GM20431 (cell line): ENCODE measurements at regions not wholly inside any gene's neighbourhood (a gene's known extent, or its start where the extent isn't known, plus 50 kb on each side); places are given as distances from the start of the nearest gene placed in this dataset.
"Not testable (repeated sequence)": the region's sequence is repeated elsewhere in the genome, so short reads cannot be mapped to it uniquely, and the experiment has no call there.

Experiments used
- in situ Hi-C: fragments of 300-500 bp; cut with MseI, MboI; formaldehyde crosslinking; loops from one replicate; pipeline ENCODE4 v1.15.0; 2020; ENCODE audit warnings: low sequenced_read_pairs; ENCODE audit not compliant: unreplicated experiment

DNA sequence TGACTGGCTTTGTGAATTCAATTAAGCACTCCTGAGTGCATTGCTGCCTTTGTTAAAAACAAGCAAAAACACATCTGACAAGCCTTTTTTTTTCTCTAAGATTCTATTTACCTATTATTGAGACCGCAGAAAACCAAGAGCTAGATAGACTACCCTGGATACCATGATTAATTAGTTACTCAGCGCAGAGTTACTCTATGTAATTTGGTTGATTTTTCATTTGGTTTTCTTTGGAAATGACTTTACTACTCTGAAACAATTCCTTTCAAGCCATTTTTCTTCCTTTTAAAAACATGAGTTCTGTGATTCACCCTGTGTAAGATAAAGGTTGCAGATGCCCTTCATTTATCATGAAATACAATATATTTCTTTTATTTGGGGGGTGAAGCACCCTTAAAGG is 421.6 kb upstream of the PIK3R1 start:
- in situ Hi-C loops, result no loop called here

GRCh38 chr5:67793418-67793817 is 422.1 kb upstream of the PIK3R1 start:
- in situ Hi-C loops, result no loop called here

GRCh38 chr5:67792891-67793290 is 422.7 kb upstream of the PIK3R1 start:
- in situ Hi-C loops, result no loop called here

DNA sequence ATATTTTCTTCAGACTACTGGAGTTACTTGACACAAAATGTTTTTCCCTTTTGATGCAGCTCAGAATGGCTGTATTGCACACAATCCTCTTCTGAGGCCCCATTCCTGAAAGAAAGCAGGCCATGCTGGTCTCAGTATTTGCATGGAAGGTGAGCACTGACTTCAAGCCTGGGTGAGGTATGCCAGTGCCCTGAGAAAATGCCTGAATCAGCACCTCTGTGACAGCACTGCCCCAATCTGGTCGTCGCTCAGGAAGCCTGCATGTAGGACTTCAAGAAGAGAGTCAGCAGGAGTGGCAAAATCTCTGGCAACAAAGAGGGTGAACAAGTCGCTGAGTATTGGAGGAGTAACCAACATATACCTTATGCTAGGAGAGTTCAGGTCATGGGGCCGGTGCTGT is 425.2 kb upstream of the PIK3R1 start:
- in situ Hi-C loops, result no loop called here

GRCh38 chr5:67779893-67780623 is 435.5 kb upstream of the PIK3R1 start:
- in situ Hi-C loops, result not testable (repeated sequence)

DNA sequence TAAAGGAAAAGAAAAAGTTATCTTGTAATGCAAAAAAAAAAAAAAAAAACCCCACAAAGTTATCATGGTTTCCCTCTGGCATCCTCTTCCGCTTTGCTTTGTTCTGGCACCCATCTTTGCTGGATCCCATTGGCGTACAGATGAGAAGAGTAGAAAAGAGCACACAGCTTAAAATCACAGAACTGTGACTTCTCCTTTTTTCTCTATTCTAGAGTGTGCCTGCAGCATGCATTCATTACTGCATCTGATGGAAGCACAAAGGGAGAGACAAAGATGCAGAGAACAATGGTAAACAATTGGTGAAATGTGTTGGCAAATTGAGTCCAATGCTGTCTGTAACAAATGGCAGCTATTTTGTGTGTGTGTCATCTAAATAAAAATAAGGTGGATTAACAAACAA is 440.8 kb upstream of the PIK3R1 start:
- in situ Hi-C loops, result no loop called here

- in situ Hi-C loops, result no loop called here
Measured at GRCh38 chr5:67774267-67774552, 441.3 kb upstream of the PIK3R1 start.

DNA sequence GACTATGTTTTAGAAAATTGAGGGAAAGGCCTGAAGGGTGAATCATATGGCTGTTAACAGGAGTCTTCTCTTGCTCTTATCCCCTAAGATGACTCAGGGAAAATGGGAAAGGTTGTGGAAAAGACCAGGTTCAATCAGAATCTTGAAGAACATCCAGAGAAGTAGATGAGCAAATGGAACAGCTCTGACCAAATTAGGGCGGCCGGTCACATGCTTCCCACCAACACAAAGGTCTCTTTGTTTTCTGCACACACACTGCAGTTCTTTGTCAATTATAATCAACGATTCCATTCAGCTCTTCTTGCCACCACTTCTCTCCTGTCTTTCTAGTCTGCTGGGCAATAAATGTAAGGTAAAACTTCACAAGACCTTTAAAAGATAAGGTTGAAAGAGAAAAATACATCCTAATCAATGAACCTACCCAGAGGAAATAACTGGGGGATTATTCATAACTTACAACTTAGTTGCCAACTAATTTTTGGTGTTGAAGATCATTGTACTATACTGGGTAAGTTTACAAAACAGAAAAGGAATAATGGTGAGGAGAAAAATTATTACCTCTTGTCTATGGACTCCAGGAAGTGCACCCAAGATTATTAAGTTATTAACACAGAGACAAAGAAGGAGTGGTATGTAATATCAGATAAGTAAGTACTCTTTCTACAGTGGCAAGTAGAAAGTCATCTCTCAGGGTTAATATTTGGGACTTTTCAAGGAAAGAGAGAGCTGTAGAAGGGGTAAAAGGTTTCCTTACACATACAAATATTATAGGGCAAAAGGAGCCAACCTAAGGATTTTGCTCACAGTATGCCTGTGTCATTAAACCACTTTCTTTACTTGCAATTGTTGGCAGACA is 441.9 kb upstream of the PIK3R1 start:
- in situ Hi-C loops, result no loop called here

DNA sequence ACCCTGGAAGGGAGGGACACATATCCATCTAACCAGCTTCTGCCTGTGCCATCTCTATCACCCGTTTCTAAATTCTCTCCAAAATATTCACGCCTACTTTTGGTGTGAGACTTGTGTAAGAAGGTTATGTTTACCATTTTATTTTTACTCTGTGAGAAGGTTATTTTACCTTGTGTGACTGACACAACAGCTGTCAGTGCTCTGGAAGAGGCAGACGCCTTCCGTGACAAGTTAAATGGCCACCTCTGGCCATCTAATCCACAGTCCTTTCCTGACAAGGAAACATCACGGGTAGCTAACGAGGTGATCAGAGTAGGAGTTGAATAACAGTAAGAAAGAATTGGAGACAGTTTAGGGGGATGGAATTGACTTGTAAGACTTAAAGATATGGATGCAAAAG is 443.8 kb upstream of the PIK3R1 start:
- in situ Hi-C loops, result no loop called here

DNA sequence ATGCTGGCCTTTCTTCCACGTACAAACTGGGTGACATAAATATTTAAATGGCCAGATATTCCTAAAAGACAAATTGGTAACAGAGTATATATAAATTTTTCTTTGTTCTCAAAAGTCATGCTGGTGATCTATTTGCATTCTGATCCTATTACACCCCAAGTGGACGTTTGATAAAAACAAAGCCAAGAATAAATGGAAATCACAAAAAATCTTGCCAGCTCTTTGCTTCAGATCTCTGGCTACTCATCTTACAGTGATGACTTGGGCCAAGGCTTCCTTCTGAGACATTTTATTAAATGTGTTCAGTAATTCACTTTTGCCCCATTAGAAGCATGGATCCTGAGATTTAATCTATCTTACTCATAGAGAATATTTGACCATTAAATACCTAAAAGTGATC is 444.3 kb upstream of the PIK3R1 start:
- in situ Hi-C loops, result no loop called here

- in situ Hi-C loops, result no loop called here
Measured at GRCh38 chr5:67770431-67771025, 445.0 kb upstream of the PIK3R1 start.

- in situ Hi-C loops, result no loop called here
Measured at GRCh38 chr5:67765697-67766096, 449.9 kb upstream of the PIK3R1 start.

GRCh38 chr5:67757771-67758170 is 457.8 kb upstream of the PIK3R1 start:
- in situ Hi-C loops, result not testable (repeated sequence)

DNA sequence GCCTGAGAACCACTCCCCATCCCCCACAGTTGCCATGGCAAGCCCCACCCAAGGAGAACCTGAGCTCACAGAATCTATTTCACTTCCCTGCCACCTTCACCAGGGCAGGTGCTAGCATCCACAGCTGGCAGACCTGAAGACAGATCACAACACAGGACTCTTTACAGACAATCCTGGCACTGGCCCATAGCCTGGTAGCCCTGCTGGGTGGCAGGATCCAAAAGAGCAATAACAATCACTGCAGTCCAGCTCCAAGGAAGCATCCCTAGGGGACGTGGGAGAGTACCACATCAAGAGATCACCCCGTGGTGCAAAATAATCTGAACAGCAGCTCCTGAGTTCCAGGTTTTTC is 463.2 kb upstream of the PIK3R1 start:
- in situ Hi-C loops, result no loop called here

- in situ Hi-C loops, result no loop called here
Measured at GRCh38 chr5:67748165-67748690, 467.3 kb upstream of the PIK3R1 start.

- in situ Hi-C loops, result no loop called here
Measured at GRCh38 chr5:67747096-67747495, 468.5 kb upstream of the PIK3R1 start.

- in situ Hi-C loops, result not testable (repeated sequence)
Measured at GRCh38 chr5:67746608-67747007, 468.9 kb upstream of the PIK3R1 start.

GRCh38 chr5:67746103-67746502 is 469.5 kb upstream of the PIK3R1 start:
- in situ Hi-C loops, result no loop called here

GRCh38 chr5:67732921-67733320 is 482.6 kb upstream of the PIK3R1 start:
- in situ Hi-C loops, result no loop called here

DNA sequence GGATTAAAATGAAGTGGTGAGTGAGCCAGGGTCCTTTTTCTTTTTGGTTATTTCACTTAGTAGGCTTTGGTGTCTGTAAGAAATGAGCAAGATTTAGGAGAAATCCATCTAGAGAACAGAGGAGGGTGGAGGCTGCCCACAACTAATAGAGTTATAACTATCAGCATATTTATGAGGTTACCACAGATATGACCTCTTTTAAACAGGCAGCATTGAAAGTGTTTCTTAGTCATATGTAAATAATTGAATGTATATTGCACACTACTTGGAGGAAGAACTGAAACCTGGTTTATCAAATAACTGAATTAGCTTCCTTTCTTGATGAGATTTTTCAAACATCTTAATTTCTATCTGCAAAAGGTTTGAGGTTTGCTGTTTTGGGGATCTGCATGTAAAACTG is 483.1 kb upstream of the PIK3R1 start:
- in situ Hi-C loops, result no loop called here

GRCh38 chr5:67731886-67732285 is 483.7 kb upstream of the PIK3R1 start:
- in situ Hi-C loops, result no loop called here
